CD4-positive, alpha-beta T cell (primary cell): ENCODE measurements at regions not wholly inside any gene's neighbourhood (a gene's known extent, or its start where the extent isn't known, plus 50 kb on each side); places are given as distances from the start of the nearest gene placed in this dataset.

Experiments
- ATAC-seq: fragments of 200-7000 bp; cut with Tn5 transposase; one replicate; pipeline ENCODE4 v1.10.0; 2022; ENCODE audit warnings: mild to moderate bottlenecking; ENCODE audit not compliant: poor library complexity
- CTCF ChIA-PET: fragments of 350-600 bp; sonication (Branson Sonifier 250); formaldehyde crosslinking; loops from one replicate; lab custom pipeline; 2021; ENCODE audit warnings: antibody characterized with exemption, inconsistent platforms; lab: Charles Lee
- POLR2A ChIA-PET: fragments of 350-600 bp; sonication (Branson Sonifier 250); formaldehyde crosslinking; loops from one replicate; lab custom pipeline; 2021; ENCODE audit warnings: antibody characterized with exemption, inconsistent platforms; lab: Charles Lee
- DNase-seq, 14 experiments: peaks; one replicate each; pipeline ENCODE4 v3.0.0-alpha.2; 2013 to 2020; ENCODE audit warnings: mixed read lengths in 2 of 14
- H3K27ac ChIP-seq, 2 donors: one replicate each; pipeline versions ENCODE4 v1.5.1 to v1.7.0; 2013; ENCODE audit warnings: low read length in 2 of 2, low read depth in 1 of 2, mild to moderate bottlenecking in 1 of 2
- H3K27me3 ChIP-seq, 2 experiments: 1 replicate in 1 of 2; 2 replicates in 1 of 2; pipeline versions ENCODE4 v1.6.1 to v1.7.0; 2013; ENCODE audit warnings: low read length in 2 of 2, control low read depth in 1 of 2, mild to moderate bottlenecking in 1 of 2, moderate library complexity in 1 of 2; ENCODE audit not compliant: insufficient read depth in 2 of 2, control insufficient read depth in 1 of 2
- H3K36me3 ChIP-seq: one replicate; pipeline ENCODE4 v1.6.1; 2013; ENCODE audit warnings: low read length, control low read depth; ENCODE audit not compliant: insufficient read depth
- H3K4me1 ChIP-seq: one replicate; pipeline ENCODE4 v1.6.1; 2013; ENCODE audit warnings: low read length, control low read depth; ENCODE audit not compliant: insufficient read depth
- H3K4me3 ChIP-seq: one replicate; pipeline ENCODE4 v1.5.1; 2013; ENCODE audit warnings: mild to moderate bottlenecking, low read length, moderate library complexity
- H3K9me3 ChIP-seq, 2 experiments: 1 replicate in 1 of 2; 2 replicates in 1 of 2; pipeline versions ENCODE4 v1.6.1 to v1.7.0; 2013; ENCODE audit warnings: low read length in 2 of 2, mild to moderate bottlenecking in 2 of 2, control low read depth in 1 of 2, moderate library complexity in 1 of 2; ENCODE audit not compliant: control insufficient read depth in 1 of 2, insufficient read depth in 1 of 2
- H3K27ac Mint-ChIP-seq: one replicate; pipeline ENCODE4 v1.8.0; 2020; ENCODE audit warnings: mixed read lengths
- H3K27me3 Mint-ChIP-seq: one replicate; pipeline ENCODE4 v1.8.0; 2021; ENCODE audit warnings: mixed read lengths
- H3K36me3 Mint-ChIP-seq: one replicate; pipeline ENCODE4 v1.8.0; 2021; ENCODE audit warnings: low read depth, mixed read lengths
- H3K4me1 Mint-ChIP-seq: one replicate; pipeline ENCODE4 v1.8.0; 2021; ENCODE audit warnings: low read depth, mixed read lengths
- H3K4me3 Mint-ChIP-seq: one replicate; pipeline ENCODE4 v1.8.0; 2020; ENCODE audit warnings: mild to moderate bottlenecking, mixed read lengths
- H3K9me3 Mint-ChIP-seq: one replicate; pipeline ENCODE4 v1.8.0; 2020; ENCODE audit warnings: mixed read lengths
- CTCF ChIP-seq: fragments of 200-600 bp; IDR thresholded peaks from one replicate; pipeline ENCODE4 v1.8.0; 2022; ENCODE audit warnings: antibody characterized with exemption, mild to moderate bottlenecking
- intact Hi-C, 2 experiments: fragments of 100-400 bp; cut with DNase I in 1 of 2; cut with micrococcal nuclease in 1 of 2; formaldehyde crosslinking; loops; one replicate each; pipeline versions ENCODE4 v1.15.1 to v1.9.0; 2023 to 2025; cut with DNase I, micrococcal nuclease

GRCh38 chr5:124446120-124446519, 300.3 kb downstream of the ZNF608 start:
- ChIA-PET POLR2A (no interaction called here), CTCF (no interaction called here)
- Mint-ChIP-seq H3K9me3 (no peaks in the 10 kb centered on the region), H3K36me3 (no peaks in the 10 kb centered on the region), H3K27me3 (no peaks in the 10 kb centered on the region), H3K27ac (no peak overlapping the region), H3K4me1 (no peaks in the 10 kb centered on the region), H3K4me3 (no peak overlapping the region)
- ATAC-seq (no peak), DNase-seq (no peak)
- no peak overlapping the region for H3K27ac ChIP-seq
- no peak overlapping the region for H3K4me3 ChIP-seq
- no peak for TF ChIP-seq CTCF
- H3K9me3 ChIP-seq: no peaks in the 10 kb centered on the region
- H3K4me1 ChIP-seq: no peaks in the 10 kb centered on the region
- no peaks in the 10 kb centered on the region for H3K36me3 ChIP-seq
- intact Hi-C loops: no loop called here
- H3K27me3 ChIP-seq: no peaks in the 10 kb centered on the region

- intact Hi-C loops: no loop called here
These were observed 301.3 kb downstream of the ZNF608 start for GRCh38 chr5:124445070-124445619.

DNA sequence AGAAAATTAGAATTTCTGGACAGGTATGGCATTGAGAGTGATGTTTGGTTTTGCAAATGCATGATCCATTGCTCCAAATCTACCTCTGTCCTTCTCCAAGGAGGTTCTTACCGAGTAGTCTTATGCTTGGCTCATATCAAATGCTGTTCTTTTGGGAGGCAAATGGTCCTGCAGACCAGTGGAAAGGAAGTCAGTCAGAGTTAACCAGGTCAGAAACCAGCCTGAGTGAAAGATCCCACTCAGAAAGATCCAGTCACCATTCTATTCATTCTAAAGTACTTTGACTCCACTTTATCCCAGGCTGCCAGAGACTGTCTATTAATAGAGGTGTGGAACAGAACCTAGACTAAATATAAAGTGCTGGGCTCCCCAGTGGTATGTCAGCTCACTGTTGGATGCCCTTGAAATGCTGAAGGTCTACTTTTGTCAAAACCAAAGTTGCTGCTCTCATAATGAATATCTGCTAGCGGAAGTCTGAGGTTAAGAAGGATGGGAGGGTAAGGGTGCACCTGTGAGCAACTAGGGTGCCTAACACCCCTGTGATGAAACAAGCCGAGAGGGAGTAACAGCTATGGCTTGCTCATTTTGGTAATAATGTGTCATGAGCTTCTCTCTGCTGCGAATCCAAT, 302.2 kb downstream of the ZNF608 start:
- ATAC-seq: no peak
- H3K4me3 Mint-ChIP-seq: no peak overlapping the region
- POLR2A ChIA-PET: no interaction called here

More at GRCh38 chr5:124445070-124445619, 301.3 kb downstream of the ZNF608 start:
- no peaks in the 10 kb centered on the region for H3K4me1 Mint-ChIP-seq
- Histone ChIP-seq H3K27me3 (no peaks in the 10 kb centered on the region), H3K4me1 (no peaks in the 10 kb centered on the region), H3K9me3 (no peaks in the 10 kb centered on the region), H3K4me3 (no peak overlapping the region), H3K36me3 (no peaks in the 10 kb centered on the region), H3K27ac (no peak overlapping the region)
- no peak overlapping the region for H3K27ac Mint-ChIP-seq
- ChIA-PET POLR2A (no interaction called here), CTCF (no interaction called here)
- no peak for DNase-seq
- H3K4me3 Mint-ChIP-seq: no peak overlapping the region
- no peak for TF ChIP-seq CTCF
- no peaks in the 10 kb centered on the region for H3K27me3 Mint-ChIP-seq
- H3K36me3 Mint-ChIP-seq: no peaks in the 10 kb centered on the region
- no peaks in the 10 kb centered on the region for H3K9me3 Mint-ChIP-seq
- no peak for ATAC-seq

More for the DNA sequence above, 302.2 kb downstream of the ZNF608 start:
- no peak for DNase-seq
- CTCF ChIA-PET: no interaction called here
- H3K36me3 Mint-ChIP-seq: no peaks in the 10 kb centered on the region
- no peaks in the 10 kb centered on the region for H3K9me3 Mint-ChIP-seq
- no peak overlapping the region for H3K27ac ChIP-seq
- H3K27ac Mint-ChIP-seq: no peak overlapping the region
- no peaks in the 10 kb centered on the region for H3K36me3 ChIP-seq
- no peaks in the 10 kb centered on the region for H3K27me3 ChIP-seq
- H3K27me3 Mint-ChIP-seq: peaks cover under 1% of the 10 kb centered on the region
- no peak overlapping the region for H3K4me3 ChIP-seq
- peaks cover 0 to 3% of the 10 kb centered on the region in 2 experiments for H3K9me3 ChIP-seq
- no peak for TF ChIP-seq CTCF
- H3K4me1 Mint-ChIP-seq: no peaks in the 10 kb centered on the region
- intact Hi-C loops: no loop called here
- no peaks in the 10 kb centered on the region for H3K4me1 ChIP-seq
